Femur (tissue), 1 donor: ENCODE measurements at regions not wholly inside any gene's neighbourhood (a gene's known extent, or its start where the extent isn't known, plus 50 kb on each side); places are given as distances from the start of the nearest gene placed in this dataset.

Source experiments
- DNase-seq: peaks from one replicate; pipeline ENCODE4 v3.0.0-alpha.2; 2017

DNA sequence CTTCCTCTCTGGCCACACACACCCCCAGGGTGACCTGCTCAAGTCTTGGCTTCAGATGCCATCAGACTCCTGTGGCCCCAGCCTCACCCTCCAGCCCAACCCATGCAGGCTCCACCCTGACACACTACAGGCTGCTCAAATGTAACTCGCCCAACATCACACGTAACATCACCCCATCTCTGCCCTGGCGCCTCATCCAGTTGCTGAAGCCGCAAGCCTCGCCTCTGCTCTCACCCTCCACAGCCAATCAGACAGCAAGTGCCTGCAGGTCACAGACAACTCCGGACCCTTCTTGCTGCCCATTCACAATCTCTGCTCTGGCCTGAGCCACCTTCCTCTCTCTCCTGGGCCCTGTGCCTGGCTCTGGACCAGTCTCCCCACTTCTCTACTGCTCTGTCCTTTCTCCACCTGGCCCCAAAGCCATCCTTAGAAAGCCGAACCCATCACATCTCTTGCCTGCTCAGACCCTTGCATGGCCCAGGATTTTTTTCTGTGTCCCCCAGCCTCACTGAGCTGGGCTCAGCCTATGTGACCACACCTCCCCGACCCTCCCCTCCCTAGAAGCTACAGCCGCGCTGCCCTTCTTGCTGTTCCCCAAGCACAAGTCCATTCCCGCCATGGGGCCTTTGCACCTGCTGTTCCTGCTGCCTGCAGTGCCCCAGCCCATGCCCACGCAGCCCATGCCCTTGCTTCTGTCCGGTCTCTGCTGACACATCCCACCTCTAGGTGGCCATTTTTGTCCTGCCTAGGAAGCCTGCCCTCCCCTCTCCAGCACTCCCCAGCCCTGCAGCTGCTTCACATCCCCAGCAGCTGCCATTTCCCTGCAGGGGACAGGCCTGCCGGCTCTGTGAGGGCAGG is 333.9 kb downstream of the CTTN start:
- no peak for DNase-seq

DNA sequence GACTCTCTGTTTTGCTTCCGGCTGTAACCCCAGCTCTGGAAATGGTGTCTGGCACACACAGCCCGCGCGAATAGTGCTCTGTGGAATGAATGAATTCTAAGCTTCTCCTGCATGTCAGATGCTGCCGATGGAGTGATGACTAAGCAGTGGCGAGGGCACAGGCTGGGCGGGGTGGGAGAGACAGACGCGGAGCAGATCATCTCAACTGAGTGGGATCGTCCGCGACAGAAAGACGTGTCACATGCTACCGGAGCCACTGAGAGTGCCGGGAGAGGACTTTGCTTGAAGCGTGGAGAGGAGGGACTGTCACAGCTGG is 334.5 kb downstream of the CTTN start:
- DNase-seq: no peak

DNA sequence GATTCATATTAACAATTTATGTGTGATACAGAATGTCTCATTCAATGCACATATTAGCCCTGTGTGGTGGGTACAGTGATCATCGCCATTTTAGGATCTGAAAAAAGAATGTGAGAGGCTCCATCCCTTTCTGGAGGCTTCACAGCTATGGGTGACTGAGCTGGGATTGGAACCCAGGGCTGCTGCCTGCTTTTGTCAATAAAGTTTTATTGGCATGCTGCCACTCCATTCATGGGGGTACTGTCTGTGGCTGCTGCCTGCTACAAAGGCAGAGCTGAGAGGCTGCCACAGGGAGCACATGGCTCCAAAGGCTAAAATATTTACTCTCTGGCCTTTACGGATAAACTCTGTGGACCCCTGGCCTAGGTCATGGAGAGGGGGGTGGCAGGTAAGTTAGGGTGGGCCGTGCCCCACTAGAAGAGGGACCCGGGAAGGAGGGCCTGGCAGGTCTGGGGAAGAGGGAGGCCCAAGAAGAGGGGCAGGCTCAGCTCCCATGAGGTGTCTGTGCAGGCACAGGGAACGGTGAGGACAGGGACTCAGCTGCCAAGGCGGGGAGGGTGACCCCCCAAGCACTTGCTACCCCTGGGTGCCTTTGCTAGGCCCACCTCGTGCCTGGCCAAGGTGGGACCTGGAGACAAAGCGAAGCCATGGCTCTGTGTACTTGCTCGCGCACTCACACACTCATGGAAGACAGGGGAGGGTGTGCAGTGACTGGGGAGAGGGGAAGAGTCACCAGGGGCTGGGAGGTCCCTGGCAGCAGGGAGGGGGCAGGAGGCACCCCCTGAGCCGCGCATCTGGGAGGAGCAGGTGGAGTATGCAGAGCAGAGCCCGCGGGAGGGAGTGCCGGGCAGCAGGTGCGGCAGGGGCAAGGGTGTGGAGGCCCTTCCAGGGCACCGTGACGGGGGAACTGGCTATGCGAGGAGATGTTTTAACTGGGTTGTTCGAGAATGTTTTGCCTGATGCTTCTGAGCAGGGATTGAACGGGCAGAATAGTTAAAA is 335.3 kb downstream of the CTTN start:
- no peak for DNase-seq

DNA sequence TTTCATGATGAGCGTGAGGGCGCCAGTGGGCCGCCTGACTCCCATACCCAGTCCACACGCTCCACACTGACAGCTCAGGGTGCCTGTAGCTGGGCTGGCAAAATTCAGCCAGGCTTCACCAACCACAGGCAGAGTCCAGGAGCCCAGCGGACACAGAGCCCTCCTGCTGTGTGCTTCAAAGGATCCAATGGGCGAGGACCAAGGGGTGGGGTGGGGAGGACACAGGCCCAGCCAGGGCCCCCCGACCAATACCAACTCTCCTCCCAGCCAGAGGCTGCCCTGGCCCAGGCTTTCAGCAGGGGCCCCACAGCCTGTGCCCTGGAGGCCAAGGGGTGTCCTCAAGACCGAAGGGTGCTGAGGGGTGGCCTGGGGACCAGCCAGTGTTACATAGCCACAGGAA is 336.1 kb downstream of the CTTN start:
- DNase-seq: no peak

DNA sequence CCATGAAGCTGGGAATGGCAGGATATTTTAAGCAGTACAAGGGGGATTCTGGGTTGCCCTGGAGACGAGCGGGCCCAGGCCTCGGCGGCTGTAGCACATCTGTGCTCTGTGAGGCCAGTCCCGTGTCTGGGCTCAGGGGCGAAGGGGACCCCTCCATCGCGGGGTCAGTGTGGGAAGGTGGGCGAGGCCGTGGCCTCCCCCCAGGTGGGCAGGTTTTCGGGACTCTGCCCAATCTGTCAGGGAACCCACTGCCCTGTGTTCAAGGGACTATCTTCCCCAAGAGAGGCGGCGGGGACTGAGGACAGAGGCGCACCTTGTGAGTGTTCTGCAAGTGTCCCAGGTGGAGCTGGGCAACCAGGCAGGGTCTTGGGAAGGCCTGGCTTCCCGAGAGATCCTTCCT is 336.6 kb downstream of the CTTN start:
- DNase-seq: no peak

DNA sequence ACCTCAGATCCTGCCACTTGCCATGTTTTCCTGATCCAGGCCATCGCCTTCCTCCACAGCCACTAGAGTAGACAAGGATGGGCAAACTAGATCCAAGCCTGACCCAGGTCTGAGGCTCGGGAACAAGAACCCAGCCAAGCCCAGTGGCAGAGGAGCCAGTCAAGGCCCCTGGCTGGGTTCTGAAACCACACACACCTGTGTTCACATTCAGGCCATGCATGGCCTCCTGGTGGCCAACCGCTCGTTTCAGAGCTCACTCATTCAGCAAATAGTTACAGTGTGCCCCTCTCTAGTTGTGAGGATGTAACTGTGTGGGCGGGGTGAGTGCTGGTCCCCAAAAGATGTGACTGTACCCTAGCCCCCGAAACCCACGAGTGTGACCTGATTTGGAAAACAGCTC is 337.6 kb downstream of the CTTN start:
- DNase-seq: no peak

DNA sequence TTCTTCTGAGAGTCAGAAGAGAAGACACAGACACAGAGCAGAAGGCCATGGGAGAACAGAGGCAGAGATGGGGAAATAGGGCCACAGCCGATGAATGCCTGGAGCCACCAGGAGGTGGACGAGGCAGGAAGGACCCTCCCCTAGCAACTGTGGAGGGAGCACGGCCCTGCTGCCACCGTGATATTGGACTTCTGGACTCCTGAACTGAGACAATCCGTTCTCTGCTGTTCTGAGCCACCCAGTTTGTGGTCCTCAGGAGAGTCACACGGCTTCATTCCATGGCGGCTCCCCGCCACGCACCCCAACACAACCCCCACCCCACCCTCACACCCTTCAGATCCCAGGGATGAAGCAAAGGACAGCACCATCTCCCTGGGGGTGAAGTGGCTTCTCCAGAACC is 338.1 kb downstream of the CTTN start:
- DNase-seq: no peak

DNA sequence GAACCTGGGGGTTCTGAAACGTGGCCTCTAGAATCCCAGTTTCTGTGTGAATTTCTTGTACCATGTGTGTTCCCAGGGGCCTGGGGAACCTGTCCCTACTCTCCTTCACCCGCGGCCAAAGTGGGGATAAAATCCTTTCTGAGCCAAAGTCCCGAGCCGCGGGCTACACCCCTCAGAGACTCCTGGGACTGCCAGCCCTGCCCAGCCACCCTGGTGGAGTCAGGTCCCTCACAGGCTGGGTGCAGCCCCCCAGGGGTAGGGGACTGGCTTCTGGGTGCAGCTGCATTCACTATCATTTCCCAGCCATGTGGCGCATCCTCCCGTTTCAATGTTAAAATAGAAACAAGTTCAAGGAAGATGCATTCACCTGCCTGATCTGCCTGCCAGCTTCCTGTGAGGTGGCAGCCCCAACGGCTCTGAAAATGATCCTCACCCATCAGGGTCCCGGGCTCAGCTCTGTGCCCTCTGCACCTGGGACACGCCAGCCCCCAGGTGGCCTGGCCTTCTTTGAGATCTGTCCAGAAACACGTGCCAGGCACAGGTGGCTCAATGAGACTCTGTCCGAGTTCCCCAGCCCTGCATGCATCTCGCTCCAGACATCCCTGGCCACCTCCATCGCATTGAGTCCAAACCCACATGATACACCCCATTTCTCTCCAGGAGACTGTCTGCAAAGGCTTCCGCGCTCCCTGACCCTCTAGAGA is 338.8 kb downstream of the CTTN start:
- no peak for DNase-seq

DNA sequence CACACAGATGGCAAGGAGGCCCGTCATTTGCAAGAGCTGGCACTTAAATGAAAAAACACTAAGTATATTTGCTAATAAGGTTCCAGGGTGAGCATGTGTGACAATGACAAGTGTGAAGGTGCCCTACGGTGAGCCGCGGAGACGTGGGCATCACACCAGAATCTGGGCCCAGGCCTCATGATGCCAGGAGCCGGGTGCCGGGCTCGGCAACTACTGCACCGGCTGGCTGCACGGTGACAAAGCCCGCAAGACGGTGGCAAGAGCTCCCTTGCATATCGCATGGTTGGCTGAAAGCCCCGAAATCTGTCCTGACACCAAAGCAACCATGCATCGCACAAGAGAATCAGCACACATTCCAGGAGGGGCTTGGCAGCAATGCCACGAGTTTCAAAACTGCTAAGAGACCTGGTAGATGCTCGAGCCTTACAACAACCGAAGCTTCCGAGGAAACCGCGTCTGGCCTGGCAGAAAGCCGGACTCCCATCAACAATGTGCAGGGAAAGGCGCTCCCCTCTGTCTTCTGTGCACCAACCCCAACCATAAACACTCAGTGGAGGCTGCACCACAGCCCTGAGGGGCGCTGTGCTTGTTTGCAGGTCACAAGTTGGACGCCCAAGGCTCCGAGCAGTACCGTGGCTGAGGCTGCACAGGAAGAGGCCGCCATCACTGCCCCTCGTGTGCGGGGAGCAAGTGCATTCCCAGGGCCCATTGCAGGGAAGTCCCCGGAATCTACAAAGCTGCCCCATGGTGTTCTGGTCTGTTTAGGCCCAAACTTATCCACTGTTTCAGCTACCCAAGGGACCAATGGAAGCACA is 339.7 kb downstream of the CTTN start:
- DNase-seq: no peak

DNA sequence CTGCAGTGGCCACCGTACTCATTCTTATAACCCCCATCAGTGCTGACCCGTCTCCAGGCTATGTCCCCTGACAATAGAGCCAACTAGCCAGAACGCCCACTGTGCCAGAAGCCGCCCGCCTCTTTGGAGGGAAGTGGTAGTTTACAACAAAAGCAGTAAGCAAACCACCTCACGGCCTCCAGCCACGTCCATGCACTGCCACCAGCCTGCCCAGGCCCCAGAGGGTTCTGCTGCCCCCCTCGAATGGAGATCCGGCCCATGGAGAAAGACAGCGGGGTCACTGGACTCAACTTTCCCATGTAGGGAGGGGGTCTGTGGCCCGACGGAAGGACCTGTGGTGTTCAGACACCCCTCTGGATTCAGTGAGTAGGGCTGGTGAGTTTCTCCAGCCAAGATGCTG is 340.3 kb downstream of the CTTN start:
- no peak for DNase-seq

DNA sequence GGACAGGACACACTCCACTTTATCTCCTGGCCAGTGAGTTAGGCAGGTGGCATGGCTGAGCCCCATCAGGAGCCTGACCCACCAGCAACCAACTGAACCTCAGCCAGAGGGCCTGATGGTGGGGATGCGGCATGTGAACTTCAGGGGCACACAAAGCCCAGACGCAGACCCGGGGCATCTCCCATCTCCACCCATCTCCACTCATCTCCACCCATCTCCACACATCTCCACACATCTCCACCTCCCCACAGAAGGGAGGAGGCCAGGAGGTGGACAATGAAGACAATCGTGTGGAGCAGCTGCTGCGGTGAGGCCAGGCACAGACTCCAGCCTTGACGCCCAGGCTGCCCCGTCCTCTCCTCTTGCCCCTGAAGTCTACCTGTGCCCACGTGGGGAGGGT is 340.8 kb downstream of the CTTN start:
- DNase-seq: no peak

DNA sequence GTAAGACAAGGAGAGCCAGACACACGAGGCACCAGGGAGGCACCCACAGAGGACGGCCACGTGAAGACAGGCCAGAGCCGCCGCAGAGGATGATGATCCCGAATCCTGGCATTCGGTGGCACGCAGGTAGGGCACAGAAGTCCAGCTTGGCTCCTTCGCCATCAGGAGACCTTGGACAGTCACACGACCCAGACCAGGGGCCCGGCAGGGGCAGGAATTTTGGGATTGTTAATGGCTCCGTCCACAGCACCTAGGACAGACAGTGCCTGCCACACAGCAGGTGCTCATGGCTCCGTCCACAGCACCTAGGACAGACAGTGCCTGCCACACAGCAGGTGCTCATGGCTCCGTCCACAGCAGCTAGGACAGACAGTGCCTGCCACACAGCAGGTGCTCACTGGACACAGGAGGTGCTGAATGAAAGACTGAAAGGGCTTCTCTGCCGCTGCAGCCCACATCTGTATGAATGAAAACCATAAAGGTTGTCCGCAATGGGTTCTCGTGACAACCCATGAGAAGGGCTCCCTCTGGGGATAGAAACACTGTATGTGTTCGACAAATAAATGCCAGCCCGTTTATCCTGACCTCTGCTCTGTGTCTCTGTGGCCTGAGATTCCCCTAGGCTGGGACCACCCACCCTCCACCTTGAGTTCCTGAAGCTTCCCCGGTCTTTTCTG is 341.6 kb downstream of the CTTN start:
- no peak for DNase-seq

DNA sequence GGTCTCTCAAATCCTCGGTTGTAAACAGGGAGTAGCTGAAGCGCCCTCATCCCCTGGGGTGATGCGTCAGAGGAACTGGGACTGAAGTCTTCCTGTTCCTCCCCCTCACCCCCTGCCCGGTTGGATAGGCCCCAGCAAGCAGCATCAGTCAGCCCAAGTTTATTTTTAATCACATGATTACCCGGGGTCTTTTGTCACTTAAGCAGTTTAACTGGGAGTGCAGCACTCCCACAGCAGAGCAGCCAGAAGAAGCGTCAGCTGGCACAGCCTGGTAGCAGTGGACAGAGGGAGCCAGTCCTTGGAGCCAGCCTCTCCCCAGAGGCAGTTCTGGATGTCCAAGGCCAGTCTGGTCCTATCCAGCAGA is 342.1 kb downstream of the CTTN start:
- DNase-seq: no peak

DNA sequence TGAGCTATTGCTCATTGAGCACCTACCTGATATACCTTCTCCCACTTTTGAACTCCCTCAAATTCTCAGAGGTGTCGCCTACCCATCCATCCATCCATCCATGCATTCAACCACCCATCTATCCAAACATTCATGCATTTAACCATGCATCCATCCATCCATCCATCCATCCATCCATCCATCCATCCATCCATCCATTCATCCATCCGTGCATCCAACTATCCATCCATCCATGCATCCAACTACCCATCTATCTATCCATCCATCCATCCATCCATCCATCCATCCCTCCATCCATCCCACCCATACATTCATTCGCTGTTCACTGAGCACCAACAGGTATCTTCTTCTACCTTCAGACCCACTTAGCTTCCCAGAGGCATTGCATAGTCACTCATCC is 342.8 kb downstream of the CTTN start:
- DNase-seq: no peak

DNA sequence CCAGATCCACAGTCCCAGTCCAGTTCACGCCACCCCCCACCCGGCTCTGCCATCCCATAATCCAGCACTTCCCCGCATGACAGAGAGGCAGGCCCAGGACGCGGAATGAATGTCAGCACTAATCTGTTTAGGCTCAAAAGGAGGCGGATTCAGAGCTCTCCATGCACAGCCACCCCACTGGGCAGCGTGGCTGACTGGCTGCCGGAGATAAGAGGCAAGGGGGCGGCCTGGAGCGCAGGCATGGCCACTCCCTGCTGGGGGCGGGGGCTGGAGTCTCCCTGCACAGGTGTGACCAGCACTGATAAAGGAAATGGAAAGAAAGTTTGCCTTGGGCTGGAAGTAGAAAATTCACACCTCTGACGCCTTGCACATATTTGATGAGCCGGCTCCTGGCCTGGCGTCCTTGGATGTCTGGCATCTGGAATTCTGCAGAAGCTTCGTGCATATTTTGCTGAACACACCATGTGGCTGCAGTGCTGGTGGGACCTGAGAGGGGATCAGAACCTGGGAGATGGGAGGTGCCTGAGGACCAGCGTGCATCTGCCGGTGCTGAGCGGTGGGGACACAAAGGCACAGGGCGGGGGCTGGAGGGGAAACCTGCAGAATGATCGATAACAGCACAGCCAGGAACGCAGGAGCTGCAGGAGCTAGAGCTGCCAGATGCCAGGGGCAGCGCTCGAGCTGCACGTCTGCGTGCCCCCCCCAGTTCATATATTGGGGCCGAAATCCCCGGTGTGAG is 344.4 kb downstream of the CTTN start:
- peak; percentile 31 for DNase-seq

DNA sequence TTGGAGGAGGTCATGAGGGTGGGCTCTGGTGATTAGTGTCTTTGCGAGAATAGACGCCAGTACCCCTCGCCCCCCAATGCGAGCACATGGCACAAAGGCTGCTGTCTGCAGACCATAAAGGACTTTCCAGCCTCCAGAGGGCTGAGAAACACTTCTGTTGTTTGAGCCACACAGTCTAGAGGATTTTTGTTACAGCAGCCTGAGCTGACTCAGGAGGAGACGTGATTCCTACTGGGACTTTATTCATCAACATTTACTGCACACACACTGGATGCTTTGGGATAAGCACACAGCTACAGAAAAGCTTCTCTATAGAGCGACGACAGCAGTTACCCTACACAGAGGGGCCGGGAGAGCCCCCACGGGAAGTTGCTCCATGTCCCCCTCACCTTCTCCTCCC is 345.0 kb downstream of the CTTN start:
- DNase-seq: no peak

DNA sequence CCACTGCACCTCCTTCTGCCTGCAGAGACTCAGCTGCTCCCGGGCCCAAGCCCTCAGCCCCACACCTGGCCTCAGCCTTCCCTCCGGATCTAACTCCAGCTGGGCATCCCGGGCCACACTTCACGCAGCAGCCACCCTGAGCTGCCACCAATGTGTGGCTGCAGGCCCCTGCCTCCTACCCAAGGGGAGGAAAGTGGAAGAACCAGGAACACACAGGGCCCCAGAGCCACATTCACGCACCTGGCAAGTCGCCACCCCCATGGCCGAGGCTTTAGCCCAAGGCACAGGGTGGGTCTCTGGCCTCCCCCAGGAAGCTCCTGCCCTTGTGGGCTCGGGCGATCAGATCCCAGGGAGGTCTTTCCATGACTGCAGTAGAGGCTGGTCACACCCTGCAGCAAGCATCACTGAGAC is 345.6 kb downstream of the CTTN start:
- DNase-seq: no peak

DNA sequence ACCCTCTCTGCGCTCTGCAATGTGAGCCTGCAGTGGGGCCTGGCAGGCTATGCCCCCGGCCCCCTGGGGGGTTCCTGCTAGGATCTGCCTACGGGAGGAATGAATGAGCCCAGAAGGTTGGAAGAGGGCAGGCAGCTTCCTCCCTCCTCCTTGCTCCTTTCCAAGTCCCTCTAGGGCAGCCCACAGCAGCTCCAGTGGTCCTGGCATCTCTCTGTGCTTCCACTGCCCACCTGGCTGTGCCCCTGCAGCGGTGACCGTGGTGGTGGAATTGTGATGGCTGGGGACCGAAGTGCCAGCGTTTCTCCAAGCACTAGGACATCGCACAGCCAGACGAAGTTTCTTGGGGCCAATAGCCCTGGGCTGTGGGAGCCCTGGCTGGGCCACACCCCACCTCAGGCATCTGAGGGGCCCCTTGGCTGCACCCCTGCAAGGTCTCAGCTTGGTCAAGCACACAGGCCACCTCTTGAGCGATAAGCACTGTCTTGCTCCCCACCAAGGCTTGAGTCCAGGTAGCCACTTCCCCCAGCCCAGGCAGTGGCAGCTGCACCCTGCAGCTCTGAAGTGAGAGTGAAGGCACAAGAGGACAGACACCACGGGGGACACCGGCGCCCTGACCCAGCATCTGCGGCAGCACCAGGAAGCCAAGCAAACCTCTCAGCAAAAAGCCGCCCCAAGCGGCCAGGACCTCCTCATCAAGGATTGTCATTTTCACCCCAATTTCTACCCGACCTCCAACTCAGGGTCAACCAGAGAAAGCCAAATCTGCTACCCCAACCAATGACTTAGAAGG is 346.3 kb downstream of the CTTN start:
- no peak for DNase-seq

DNA sequence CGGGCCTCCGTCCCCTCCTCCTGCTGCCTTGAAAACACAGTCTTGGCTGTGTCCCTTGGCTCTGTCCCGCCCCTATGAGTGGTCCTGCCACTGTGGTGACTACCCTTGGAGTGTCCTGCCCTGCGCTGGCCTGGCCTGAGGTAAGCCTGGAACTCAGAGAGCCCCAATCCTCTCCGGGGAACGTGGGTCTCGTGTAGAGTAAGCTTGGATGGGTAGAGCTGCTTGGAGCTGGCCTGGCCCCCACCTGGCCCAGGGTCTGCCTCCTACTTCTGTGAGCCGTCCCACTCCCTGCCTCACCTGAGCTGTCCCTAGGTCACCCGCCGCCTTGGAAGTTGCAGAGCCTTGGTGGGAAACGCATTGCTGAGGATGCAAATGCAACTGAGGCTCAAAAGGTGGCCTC is 347.1 kb downstream of the CTTN start:
- DNase-seq: no peak

DNA sequence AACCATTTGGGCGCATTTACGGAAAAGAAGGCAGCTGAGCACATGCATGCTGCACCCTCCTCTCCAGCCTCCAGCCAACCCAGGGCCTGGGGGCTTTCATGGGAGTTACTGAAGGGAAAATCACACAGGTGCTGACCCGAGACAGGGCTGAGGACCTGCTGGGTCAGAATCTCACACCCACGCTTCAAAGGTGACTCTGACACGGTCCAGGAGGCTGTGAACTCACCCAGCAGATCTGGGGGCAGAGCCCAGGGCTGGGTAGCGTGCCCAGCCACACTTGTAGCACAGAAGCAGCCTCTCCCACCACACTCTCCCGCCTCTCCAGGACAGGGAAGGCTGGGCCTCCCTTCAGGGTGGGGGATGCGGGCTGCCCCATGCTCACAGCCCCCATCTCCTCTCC is 347.6 kb downstream of the CTTN start:
- no peak for DNase-seq

DNA sequence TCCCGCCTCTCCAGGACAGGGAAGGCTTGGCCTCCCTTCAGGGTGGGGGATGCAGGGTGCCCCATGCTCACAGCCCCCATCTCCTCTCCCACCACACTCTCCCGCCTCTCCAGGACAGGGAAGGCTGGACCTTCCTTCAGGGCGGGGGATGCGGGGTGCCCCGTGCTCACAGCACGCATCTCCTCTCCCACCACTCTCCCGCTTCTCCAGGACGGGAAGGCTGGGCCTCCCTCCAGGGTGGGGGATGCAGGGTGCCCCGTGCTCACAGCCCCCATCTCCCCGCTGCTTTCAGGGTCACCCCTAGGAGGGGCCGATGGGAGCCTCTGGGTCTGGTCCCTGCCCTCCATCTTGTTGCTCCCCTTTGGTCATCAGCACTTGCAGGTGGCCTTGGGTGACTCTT is 348.0 kb downstream of the CTTN start:
- DNase-seq: no peak
